ENCODE measurements at regions not wholly inside any gene's neighbourhood (a gene's known extent, or its start where the extent isn't known, plus 50 kb on each side); places are given as distances from the start of the nearest gene placed in this dataset.

- no peaks in the 10 kb centered on the region for H3K9me1 ChIP-seq (ENCODE audit: control insufficient read depth, extremely low read depth, insufficient read depth, low read length)
- H3K4me1 ChIP-seq (ENCODE audit: control insufficient read depth, extremely low read depth, insufficient read depth, low read length) = peaks cover 20% of the 10 kb centered on the region
- peak; percentile 71 for FAIRE-seq
- no peaks in the 10 kb centered on the region for H3K36me3 ChIP-seq (ENCODE audit: control insufficient read depth in 2 of 2, extremely low read depth in 1 of 2, insufficient read depth in 2 of 2, low read length in 2 of 2)
- H3K9ac ChIP-seq (ENCODE audit: control insufficient read depth, extremely low read depth, insufficient read depth, low read length) = no peak overlapping the region
- no peaks in the 10 kb centered on the region for H3K9me3 ChIP-seq (ENCODE audit: control insufficient read depth, low read depth, low read length)
- no peak overlapping the region for H3K27ac ChIP-seq (ENCODE audit: control insufficient read depth, insufficient read depth, low read length)
- no peak for DNase-seq (ENCODE audit: low read depth, low spot score)
- no peaks in the 10 kb centered on the region for H3K27me3 ChIP-seq (ENCODE audit: control insufficient read depth, extremely low read depth, insufficient read depth, low read length)
- no peak overlapping the region for H3K4me3 ChIP-seq (ENCODE audit: control insufficient read depth in 2 of 3, extremely low read depth in 1 of 3, insufficient read depth in 2 of 3, low read depth in 1 of 3, low read length in 3 of 3)
- no peaks in the 10 kb centered on the region for H3K79me2 ChIP-seq (ENCODE audit: control insufficient read depth, insufficient read depth, low read length)
- H3K4me2 ChIP-seq (ENCODE audit: control insufficient read depth, extremely low read depth, insufficient read depth, low read depth, low read length) = no peak overlapping the region
- peak overlapping the region; percentile 27 for H2AFZ ChIP-seq (ENCODE audit: control insufficient read depth, low read length)
- no peak for TF ChIP-seq CTCF (optimal IDR thresholded peaks at IDR 0.05 in 1 of 3, IDR thresholded peaks at IDR 0.05 in 1 of 3, conservative IDR thresholded peaks at IDR 0.05 in 1 of 3; ENCODE audit: extremely low read depth in 1 of 3, insufficient read depth in 2 of 3, low read length in 3 of 3)
- no peak for TF ChIP-seq EZH2 (IDR thresholded peaks at IDR 0.05; ENCODE audit: low read length)
- dilution Hi-C loops (cut with MboI; ENCODE audit: extremely low pct_ligation_motif_present, low sequenced_read_pairs) = no loop called here
- H4K20me1 ChIP-seq (ENCODE audit: control insufficient read depth, extremely low read depth, insufficient read depth, low read length) = no peaks in the 10 kb centered on the region
Observed at GRCh38 chr7:26949319-26949718, 84.9 kb upstream of the SKAP2 start.

- TF ChIP-seq CTCF (optimal IDR thresholded peaks at IDR 0.05 in 1 of 3, IDR thresholded peaks at IDR 0.05 in 1 of 3, conservative IDR thresholded peaks at IDR 0.05 in 1 of 3; ENCODE audit: extremely low read depth in 1 of 3, insufficient read depth in 2 of 3, low read length in 3 of 3) (no peak), EZH2 (IDR thresholded peaks at IDR 0.05; ENCODE audit: low read length) (no peak)
- dilution Hi-C loops (cut with MboI; ENCODE audit: extremely low pct_ligation_motif_present, low sequenced_read_pairs) = no loop called here
- no peaks in the 10 kb centered on the region for H3K79me2 ChIP-seq (ENCODE audit: control insufficient read depth, insufficient read depth, low read length)
- H3K9me1 ChIP-seq (ENCODE audit: control insufficient read depth, extremely low read depth, insufficient read depth, low read length) = no peaks in the 10 kb centered on the region
- H3K9me3 ChIP-seq (ENCODE audit: control insufficient read depth, low read depth, low read length) = no peaks in the 10 kb centered on the region
- peak overlapping the region; percentile 40 for H3K27ac ChIP-seq (ENCODE audit: control insufficient read depth, insufficient read depth, low read length)
- peaks cover 20% of the 10 kb centered on the region for H3K4me1 ChIP-seq (ENCODE audit: control insufficient read depth, extremely low read depth, insufficient read depth, low read length)
- no peaks in the 10 kb centered on the region for H4K20me1 ChIP-seq (ENCODE audit: control insufficient read depth, extremely low read depth, insufficient read depth, low read length)
- H3K4me2 ChIP-seq (ENCODE audit: control insufficient read depth, extremely low read depth, insufficient read depth, low read depth, low read length) = peak overlapping the region; percentile 76
- DNase-seq (ENCODE audit: low read depth, low spot score) = peak; percentile 68
- peak; percentile 98 for FAIRE-seq
- H3K36me3 ChIP-seq (ENCODE audit: control insufficient read depth in 2 of 2, extremely low read depth in 1 of 2, insufficient read depth in 2 of 2, low read length in 2 of 2) = no peaks in the 10 kb centered on the region
- no peak overlapping the region for H3K9ac ChIP-seq (ENCODE audit: control insufficient read depth, extremely low read depth, insufficient read depth, low read length)
- no peaks in the 10 kb centered on the region for H3K27me3 ChIP-seq (ENCODE audit: control insufficient read depth, extremely low read depth, insufficient read depth, low read length)
- peak overlapping the region; percentile 63 for H2AFZ ChIP-seq (ENCODE audit: control insufficient read depth, low read length)
- peak overlapping the region in 1 of 3 experiments; percentile 15 for H3K4me3 ChIP-seq (ENCODE audit: control insufficient read depth in 2 of 3, extremely low read depth in 1 of 3, insufficient read depth in 2 of 3, low read depth in 1 of 3, low read length in 3 of 3)
Observed at GRCh38 chr7:26948617-26949118, 84.3 kb upstream of the SKAP2 start.
